Spleen (tissue), 11 donors: ENCODE measurements at regions not wholly inside any gene's neighbourhood (a gene's known extent, or its start where the extent isn't known, plus 50 kb on each side); places are given as distances from the start of the nearest gene placed in this dataset.
"Not testable (repeated sequence)": the region's sequence is repeated elsewhere in the genome, so short reads cannot be mapped to it uniquely, and the experiment has no call there.

Source experiments
- DNase-seq: peaks from one replicate; pipeline ENCODE4 v3.0.0-alpha.2; 2020
- H3K27ac ChIP-seq, 8 donors: fragments of 200-600 bp; sonication (generic) in 7 of 8; 1 replicate in 4 of 8; 2 replicates in 4 of 8; pipeline versions ENCODE4 v1.5.0 to v1.8.0; 2016 to 2021; ENCODE audit warnings: inconsistent platforms in 4 of 8, mild to moderate bottlenecking in 4 of 8, moderate library complexity in 1 of 8
- H3K27me3 ChIP-seq, 7 donors: fragments of 200-600 bp; sonication (generic) in 6 of 7; replicated peaks in 1 of 7; 1 replicate in 4 of 7; 2 replicates in 3 of 7; pipeline versions ENCODE4 v1.5.0 to v1.8.0; 2016 to 2021; ENCODE audit warnings: inconsistent platforms in 3 of 7, mild to moderate bottlenecking in 1 of 7
- H3K36me3 ChIP-seq, 6 donors: fragments of 200-600 bp; sonication (generic) in 5 of 6; 1 replicate in 4 of 6; 2 replicates in 2 of 6; pipeline versions ENCODE4 v1.5.0 to v1.8.0; 2016 to 2021; ENCODE audit warnings: inconsistent platforms in 2 of 6
- H3K4me1 ChIP-seq, 6 donors: fragments of 200-600 bp; sonication (generic) in 5 of 6; 1 replicate in 3 of 6; 2 replicates in 3 of 6; pipeline versions ENCODE4 v1.5.0 to v1.8.0; 2016 to 2021; ENCODE audit warnings: inconsistent platforms in 3 of 6
- H3K4me3 ChIP-seq, 8 donors: fragments of 200-600 bp; sonication (generic) in 7 of 8; 1 replicate in 4 of 8; 2 replicates in 4 of 8; pipeline versions ENCODE4 v1.5.0 to v1.8.0; 2016 to 2021; ENCODE audit warnings: inconsistent platforms in 4 of 8, mild to moderate bottlenecking in 4 of 8, moderate library complexity in 2 of 8
- H3K9me3 ChIP-seq, 8 donors: fragments of 200-600 bp; sonication (generic) in 7 of 8; 1 replicate in 4 of 8; 2 replicates in 4 of 8; pipeline versions ENCODE4 v1.5.0 to v1.8.0; 2016 to 2021; ENCODE audit warnings: inconsistent platforms in 4 of 8
- POLR2A ChIP-seq, 3 donors: fragments of 450-650 bp; IDR thresholded peaks; one replicate each; pipeline ENCODE4 v1.5.1; 2017; ENCODE audit warnings: antibody characterized with exemption in 3 of 3, mild to moderate bottlenecking in 1 of 3
- POLR2AphosphoS5 ChIP-seq, 3 donors: sonication (generic); formaldehyde crosslinking; IDR thresholded peaks; one replicate each; pipeline ENCODE4 v1.5.1; 2017; ENCODE audit warnings: antibody characterized with exemption in 3 of 3
- WGBS, 5 donors: extraction: QIAGEN DNeasy Blood & Tissue Kit in 3 of 5; methylation state at CpG; one replicate each; pipeline versions ENCODE4 v1.1.5 to v1.1.7; 2013 to 2018; 5-methylcytosine and 5-hydroxymethylcytosine counted together
- intact Hi-C: fragments of 100-400 bp; cut with DNase I; formaldehyde crosslinking; loops from one replicate; pipeline ENCODE4 v1.15.0; 2023; ENCODE audit warnings: low total_unique reads
- TF ChIP-seq, protein P1 (sequence below), 11 experiments: fragments of 200-600 bp in 7 of 11; fragments of 450-650 bp in 4 of 11; sonication (generic) in 4 of 11; IDR thresholded peaks in 8 of 11; conservative IDR thresholded peaks in 3 of 11; 1 replicate in 7 of 11; 2 replicates in 4 of 11; pipeline versions ENCODE4 v1.4.0 to v1.8.0; 2016 to 2021; ENCODE audit warnings: antibody characterized with exemption in 11 of 11, inconsistent platforms in 4 of 11, mild to moderate bottlenecking in 1 of 11
- donor health status: healthy with polysubstance abuse.
- donor health status: DM: no; HTN: no; CAD: no; lungs with moderate emphysema.
- donor health status: DM: no; HTN: no; CAD: no.
- donor health status: Bipolar disorder and iron deficiency.
- donor health status: healthy.
- donor health status: DM: no; HTN: no; CAD: no.
- donor health status: DM: yes; HTN: yes; CAD: no.

DNA sequence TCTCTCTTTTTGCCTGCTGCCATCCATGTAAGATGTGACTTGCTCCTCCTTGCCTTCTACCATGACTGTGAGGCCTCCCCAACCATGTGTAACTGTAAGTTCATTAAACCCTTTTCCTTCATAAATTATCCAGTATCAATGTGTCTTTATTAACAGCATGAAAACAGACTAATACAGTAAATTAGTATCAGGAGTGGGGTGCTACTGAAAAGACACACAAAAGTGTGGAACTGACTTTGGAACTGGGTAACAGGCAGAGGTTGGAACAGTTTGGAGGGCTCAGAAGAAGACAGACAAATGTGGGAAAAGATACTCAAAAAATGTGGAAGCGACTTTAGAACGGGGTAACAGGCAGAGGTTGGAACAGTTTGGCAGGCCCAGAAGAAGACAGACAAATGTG is 189.4 kb downstream of the HTR1B start:
- TF ChIP-seq POLR2AphosphoS5 (IDR thresholded peaks at IDR 0.05) (no peak), POLR2A (IDR thresholded peaks at IDR 0.05) (no peak)
- TF ChIP-seq, protein P1, sequence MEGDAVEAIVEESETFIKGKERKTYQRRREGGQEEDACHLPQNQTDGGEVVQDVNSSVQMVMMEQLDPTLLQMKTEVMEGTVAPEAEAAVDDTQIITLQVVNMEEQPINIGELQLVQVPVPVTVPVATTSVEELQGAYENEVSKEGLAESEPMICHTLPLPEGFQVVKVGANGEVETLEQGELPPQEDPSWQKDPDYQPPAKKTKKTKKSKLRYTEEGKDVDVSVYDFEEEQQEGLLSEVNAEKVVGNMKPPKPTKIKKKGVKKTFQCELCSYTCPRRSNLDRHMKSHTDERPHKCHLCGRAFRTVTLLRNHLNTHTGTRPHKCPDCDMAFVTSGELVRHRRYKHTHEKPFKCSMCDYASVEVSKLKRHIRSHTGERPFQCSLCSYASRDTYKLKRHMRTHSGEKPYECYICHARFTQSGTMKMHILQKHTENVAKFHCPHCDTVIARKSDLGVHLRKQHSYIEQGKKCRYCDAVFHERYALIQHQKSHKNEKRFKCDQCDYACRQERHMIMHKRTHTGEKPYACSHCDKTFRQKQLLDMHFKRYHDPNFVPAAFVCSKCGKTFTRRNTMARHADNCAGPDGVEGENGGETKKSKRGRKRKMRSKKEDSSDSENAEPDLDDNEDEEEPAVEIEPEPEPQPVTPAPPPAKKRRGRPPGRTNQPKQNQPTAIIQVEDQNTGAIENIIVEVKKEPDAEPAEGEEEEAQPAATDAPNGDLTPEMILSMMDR (IDR thresholded peaks at IDR 0.05 in 8 of 11, conservative IDR thresholded peaks at IDR 0.05 in 3 of 11), result no peak
- no peaks in the 10 kb centered on the region for H3K4me1 ChIP-seq
- 80 to 96% (median 90%) methylated on average over 2 of the region's 2 CpGs for WGBS, 5 donors
- H3K9me3 ChIP-seq, result peaks cover 0 to 63% (median 46%) of the 10 kb centered on the region in 8 donors
- no peak for DNase-seq
- intact Hi-C loops, result no loop called here
- H3K27me3 ChIP-seq, result no peaks in the 10 kb centered on the region
- no peak overlapping the region for H3K27ac ChIP-seq
- H3K36me3 ChIP-seq, result no peaks in the 10 kb centered on the region
- no peak overlapping the region for H3K4me3 ChIP-seq

DNA sequence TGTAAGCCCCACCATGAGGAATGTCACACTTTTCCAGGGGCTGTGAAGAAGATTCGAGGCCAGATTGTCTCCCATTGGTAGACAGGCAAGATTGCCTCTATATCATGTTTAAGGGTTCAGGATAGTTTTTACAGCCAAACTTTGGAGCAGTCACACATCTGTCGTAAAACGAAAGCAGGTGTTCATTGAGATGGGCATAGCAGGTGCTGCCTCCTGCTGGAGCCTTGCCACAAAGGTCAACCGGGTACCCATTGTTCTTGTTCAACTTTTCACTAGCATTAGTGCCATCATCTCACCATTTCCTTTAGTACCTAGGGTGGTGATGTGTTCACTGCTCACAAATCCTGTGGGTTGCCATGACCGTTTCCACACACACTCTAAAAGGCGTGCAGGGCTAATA is 198.3 kb downstream of the HTR1B start:
- Histone ChIP-seq H3K27me3 (no peaks in the 10 kb centered on the region), H3K36me3 (no peaks in the 10 kb centered on the region), H3K9me3 (peaks cover 0 to 17% (median 2%) of the 10 kb centered on the region in 8 donors), H3K4me3 (no peak overlapping the region), H3K4me1 (no peaks in the 10 kb centered on the region), H3K27ac (no peak overlapping the region)
- TF ChIP-seq POLR2AphosphoS5 (IDR thresholded peaks at IDR 0.05), result no peak
- no peak for TF ChIP-seq POLR2A (IDR thresholded peaks at IDR 0.05)
- TF ChIP-seq, protein P1 (IDR thresholded peaks at IDR 0.05 in 8 of 11, conservative IDR thresholded peaks at IDR 0.05 in 3 of 11), result no peak
- intact Hi-C loops, result no loop called here
- DNase-seq, result no peak
- 80 to 86% (median 80%) methylated on average over 6 of the region's 6 CpGs for WGBS, 5 donors

DNA sequence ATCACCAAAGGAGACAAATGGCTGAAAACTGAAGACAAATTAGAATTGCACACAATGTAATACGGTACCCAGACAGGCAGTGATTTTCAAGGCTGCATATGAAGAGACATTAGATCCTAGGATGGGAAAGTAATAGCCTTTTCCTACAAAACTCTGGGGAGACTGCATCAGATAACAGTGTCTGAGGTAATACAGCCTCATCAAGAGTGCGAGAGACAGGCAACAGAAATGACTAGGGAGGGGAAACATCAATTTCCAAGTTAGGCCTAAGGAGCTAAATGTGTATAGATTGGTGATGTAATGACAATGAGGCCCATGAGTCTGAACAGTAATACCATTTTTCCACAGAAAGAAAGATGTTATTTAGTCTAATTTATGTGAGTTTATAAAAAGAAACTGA is 200.3 kb downstream of the HTR1B start:
- no peaks in the 10 kb centered on the region for H3K4me1 ChIP-seq
- H3K9me3 ChIP-seq, result peaks cover 0 to 31% (median 11%) of the 10 kb centered on the region in 8 donors
- H3K36me3 ChIP-seq, result no peaks in the 10 kb centered on the region
- no peak overlapping the region for H3K4me3 ChIP-seq
- WGBS, 5 donors, result 84 to 95% (median 86%) methylated on average over 2 of the region's 2 CpGs
- no peak overlapping the region for H3K27ac ChIP-seq
- DNase-seq, result no peak
- TF ChIP-seq POLR2AphosphoS5 (IDR thresholded peaks at IDR 0.05) (no peak), POLR2A (IDR thresholded peaks at IDR 0.05) (no peak)
- TF ChIP-seq, protein P1 (IDR thresholded peaks at IDR 0.05 in 8 of 11, conservative IDR thresholded peaks at IDR 0.05 in 3 of 11), result no peak
- intact Hi-C loops, result no loop called here
- H3K27me3 ChIP-seq, result no peaks in the 10 kb centered on the region

DNA sequence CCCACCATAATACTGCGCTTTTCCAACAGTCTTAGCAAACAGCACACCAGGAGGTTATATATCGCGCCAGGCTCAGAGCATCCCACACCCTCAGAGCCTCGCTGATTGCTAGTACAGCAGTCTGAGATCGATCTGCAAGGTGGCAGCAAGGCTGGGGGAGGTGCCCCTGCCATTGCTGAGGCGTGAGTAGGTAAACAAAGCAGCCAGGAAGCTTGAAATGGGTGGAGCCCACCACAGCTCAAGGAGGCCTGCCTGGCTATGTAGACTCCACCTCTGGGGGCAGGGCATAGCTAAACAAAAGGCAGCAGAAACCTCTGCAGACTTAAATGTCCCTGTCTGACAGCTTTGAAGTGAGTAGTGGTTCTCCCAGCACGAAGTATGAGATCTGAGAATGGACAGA is 211.5 kb downstream of the HTR1B start:
- WGBS, 5 donors, result 70 to 81% (median 73%) methylated on average over 6 to 7 of the region's 7 CpGs
- H3K27me3 ChIP-seq, H3K27ac ChIP-seq, H3K36me3 ChIP-seq, H3K4me1 ChIP-seq, intact Hi-C loops, DNase-seq, H3K4me3 ChIP-seq: not testable (repeated sequence)
- H3K9me3 ChIP-seq, result peaks cover 0 to 20% (median 10%) of the 10 kb centered on the region in 8 donors

DNA sequence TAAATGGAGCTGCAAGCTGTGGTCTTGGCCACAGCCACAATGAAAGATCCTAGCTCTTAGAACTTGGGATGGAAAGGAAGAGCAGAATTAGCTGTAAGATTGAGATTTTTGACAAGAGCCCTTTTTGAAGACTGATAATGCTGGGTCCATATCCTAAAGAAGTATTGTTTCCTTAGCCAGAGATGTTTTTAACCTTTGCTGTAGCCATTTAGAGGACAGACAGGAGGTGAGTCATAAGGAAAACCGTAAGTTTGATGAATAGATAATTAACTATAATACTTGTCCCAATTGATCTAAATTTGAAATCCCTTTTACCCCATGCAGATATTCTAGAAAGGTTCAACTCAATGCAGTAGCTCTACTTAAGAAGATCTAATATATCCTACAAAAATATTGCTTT is 213.7 kb downstream of the HTR1B start:
- DNase-seq, result no peak
- H3K9me3 ChIP-seq, result peaks cover 0 to 16% (median 5%) of the 10 kb centered on the region in 8 donors
- no peaks in the 10 kb centered on the region for H3K36me3 ChIP-seq
- no peaks in the 10 kb centered on the region for H3K4me1 ChIP-seq
- no peaks in the 10 kb centered on the region for H3K27me3 ChIP-seq
- intact Hi-C loops, result no loop called here
- no peak overlapping the region for H3K4me3 ChIP-seq
- no peak overlapping the region for H3K27ac ChIP-seq
- TF ChIP-seq POLR2A (IDR thresholded peaks at IDR 0.05) (no peak), POLR2AphosphoS5 (IDR thresholded peaks at IDR 0.05) (no peak)
- TF ChIP-seq, protein P1 (IDR thresholded peaks at IDR 0.05 in 8 of 11, conservative IDR thresholded peaks at IDR 0.05 in 3 of 11), result no peak
- 69 to 83% (median 76%) methylated on average over 1 of the region's 1 CpG for WGBS, 5 donors
